H9 (cell line): ENCODE measurements at regions not wholly inside any gene's neighbourhood (a gene's known extent, or its start where the extent isn't known, plus 50 kb on each side); places are given as distances from the start of the nearest gene placed in this dataset.

ENCODE experiments used
- DNase-seq: peaks from one replicate; pipeline ENCODE4 v3.0.0-alpha.2; 2017
- H2AFZ ChIP-seq: one replicate; pipeline ENCODE4 v1.6.1; 2013; ENCODE audit warnings: mild to moderate bottlenecking, low read length, control low read depth, moderate library complexity
- H2AK5ac ChIP-seq: 2 replicates; pipeline ENCODE4 v1.6.1; 2013; ENCODE audit warnings: low read length, control low read depth, mixed read lengths; ENCODE audit not compliant: insufficient read length
- H2BK120ac ChIP-seq: one replicate; pipeline ENCODE4 v1.6.1; 2013; ENCODE audit warnings: low read depth, mild to moderate bottlenecking, low read length, control low read depth, inconsistent platforms; ENCODE audit not compliant: poor library complexity, severe bottlenecking
- H2BK12ac ChIP-seq: 2 replicates; pipeline ENCODE4 v1.6.1; 2013; ENCODE audit warnings: low read length, control low read depth, mixed read lengths, low read depth; ENCODE audit not compliant: insufficient read length
- H2BK15ac ChIP-seq: 2 replicates; pipeline ENCODE4 v1.6.1; 2013; ENCODE audit warnings: low read depth, low read length, control low read depth
- H2BK20ac ChIP-seq: one replicate; pipeline ENCODE4 v1.6.1; 2013; ENCODE audit warnings: low read depth, mild to moderate bottlenecking, low read length, control low read depth, inconsistent platforms; ENCODE audit not compliant: poor library complexity, severe bottlenecking
- H2BK5ac ChIP-seq: 2 replicates; pipeline ENCODE4 v1.6.1; 2013; ENCODE audit warnings: low read length, control low read depth, mixed read lengths; ENCODE audit not compliant: insufficient read length
- H3K14ac ChIP-seq: 2 replicates; pipeline ENCODE4 v1.6.1; 2013; ENCODE audit warnings: low read length, control low read depth; ENCODE audit not compliant: insufficient read depth
- H3K18ac ChIP-seq: 2 replicates; pipeline ENCODE4 v1.6.1; 2013; ENCODE audit warnings: low read depth, mild to moderate bottlenecking, mixed read lengths, low read length, control low read depth; ENCODE audit not compliant: insufficient read length
- H3K23ac ChIP-seq: 2 replicates; pipeline ENCODE4 v1.6.1; 2013; ENCODE audit warnings: low read length, control low read depth, mixed read lengths, low read depth; ENCODE audit not compliant: insufficient read length
- H3K23me2 ChIP-seq: 2 replicates; pipeline ENCODE4 v1.6.1; 2013; ENCODE audit warnings: low read depth, mild to moderate bottlenecking, mixed read lengths, low read length, control low read depth; ENCODE audit not compliant: insufficient read length, poor library complexity, severe bottlenecking
- H3K27ac ChIP-seq: 2 replicates; pipeline ENCODE4 v1.5.1; 2013; ENCODE audit warnings: low read length, control low read depth, mixed read lengths, low read depth; ENCODE audit not compliant: insufficient read length
- H3K27me3 ChIP-seq: 2 replicates; pipeline ENCODE4 v1.6.1; 2013; ENCODE audit warnings: low read length, control low read depth, inconsistent platforms; ENCODE audit not compliant: insufficient read depth
- H3K4ac ChIP-seq: 2 replicates; pipeline ENCODE4 v1.6.1; 2013; ENCODE audit warnings: low read depth, mild to moderate bottlenecking, control low read depth, inconsistent platforms, low read length, moderate library complexity
- H3K4me1 ChIP-seq: 2 replicates; pipeline ENCODE4 v1.6.1; 2013; ENCODE audit warnings: low read length, control low read depth, inconsistent platforms; ENCODE audit not compliant: insufficient read depth
- H3K4me2 ChIP-seq: 2 replicates; pipeline ENCODE4 v1.6.1; 2013; ENCODE audit warnings: low read length, control low read depth, mixed read lengths; ENCODE audit not compliant: insufficient read length, insufficient read depth
- H3K56ac ChIP-seq: 2 replicates; pipeline ENCODE4 v1.6.1; 2013; ENCODE audit warnings: low read depth, mild to moderate bottlenecking, mixed read lengths, low read length, control low read depth; ENCODE audit not compliant: insufficient read length
- H3K79me1 ChIP-seq: 2 replicates; pipeline ENCODE4 v1.6.1; 2013; ENCODE audit warnings: low read depth, mild to moderate bottlenecking, moderate library complexity, low read length, control low read depth, inconsistent platforms; ENCODE audit not compliant: insufficient read depth, poor library complexity, severe bottlenecking
- H3K79me2 ChIP-seq: 2 replicates; pipeline ENCODE4 v1.6.1; 2013; ENCODE audit warnings: low read length, control low read depth, inconsistent platforms; ENCODE audit not compliant: insufficient read depth
- H3K9ac ChIP-seq: 2 replicates; pipeline ENCODE4 v1.6.1; 2013; ENCODE audit warnings: low read length, control low read depth, mixed read lengths; ENCODE audit not compliant: insufficient read length; ENCODE audit errors: extremely low read depth
- H3K9me3 ChIP-seq: one replicate; pipeline ENCODE4 v1.6.1; 2013; ENCODE audit warnings: low read depth, low read length, inconsistent platforms; ENCODE audit not compliant: control insufficient read depth
- H3T11ph ChIP-seq: one replicate; pipeline ENCODE4 v1.6.1; 2013; ENCODE audit warnings: mild to moderate bottlenecking, low read length, control low read depth, inconsistent platforms
- H4K20me1 ChIP-seq: one replicate; pipeline ENCODE4 v1.6.1; 2013; ENCODE audit not compliant: control insufficient read depth, insufficient read length, insufficient read depth
- H4K5ac ChIP-seq: 2 replicates; pipeline ENCODE4 v1.6.1; 2013; ENCODE audit warnings: low read depth, mild to moderate bottlenecking, mixed read lengths, low read length, control low read depth; ENCODE audit not compliant: insufficient read length
- H4K8ac ChIP-seq: replicated peaks from 2 replicates; pipeline ENCODE4 v1.6.1; 2013; ENCODE audit warnings: low read length, control low read depth, mixed read lengths, low read depth; ENCODE audit not compliant: insufficient read length
- H4K91ac ChIP-seq: 2 replicates; pipeline ENCODE4 v1.6.1; 2013; ENCODE audit warnings: low read depth, mild to moderate bottlenecking, moderate library complexity, mixed read lengths, low read length, control low read depth; ENCODE audit not compliant: insufficient read length
- H3K27ac Mint-ChIP-seq, 3 experiments: 2 replicates in 2 of 3; 3 replicates in 1 of 3; pipeline ENCODE4 v1.8.0; 2020 to 2021; ENCODE audit warnings: mixed read lengths in 3 of 3, mild to moderate bottlenecking in 1 of 3, moderate library complexity in 1 of 3
- H3K27me3 Mint-ChIP-seq: 2 replicates; pipeline ENCODE4 v1.8.0; 2021; ENCODE audit warnings: low read depth, mild to moderate bottlenecking, moderate library complexity, mixed read lengths
- H3K36me3 Mint-ChIP-seq, 3 experiments: 2 replicates in 2 of 3; 3 replicates in 1 of 3; pipeline ENCODE4 v1.8.0; 2020 to 2021; ENCODE audit warnings: low read depth in 3 of 3, mixed read lengths in 3 of 3; ENCODE audit not compliant: insufficient read depth in 1 of 3
- H3K4me1 Mint-ChIP-seq, 2 experiments: 2 replicates each; pipeline ENCODE4 v1.8.0; 2020; ENCODE audit warnings: mixed read lengths in 2 of 2
- H3K4me3 Mint-ChIP-seq, 2 experiments: 2 replicates in 1 of 2; 3 replicates in 1 of 2; pipeline ENCODE4 v1.8.0; 2020 to 2021; ENCODE audit warnings: mild to moderate bottlenecking in 2 of 2, mixed read lengths in 2 of 2, moderate library complexity in 1 of 2
- H3K9me3 Mint-ChIP-seq, 2 experiments: 2 replicates in 1 of 2; 3 replicates in 1 of 2; pipeline ENCODE4 v1.8.0; 2020; ENCODE audit warnings: mild to moderate bottlenecking in 2 of 2, mixed read lengths in 2 of 2, moderate library complexity in 1 of 2
- WGBS: extraction: QIAGEN DNeasy Blood & Tissue Kit; methylation state at CpG from one replicate; pipeline ENCODE4 v1.1.7; 2013; ENCODE audit warnings: missing lambda C conversion rate, low lambda C conversion rate, mixed read lengths; ENCODE audit not compliant: insufficient read length; ENCODE audit errors: extremely low coverage; 5-methylcytosine and 5-hydroxymethylcytosine counted together
- TF ChIP-seq, protein P1 (sequence below): fragments of 200-600 bp; sonication (generic); conservative IDR thresholded peaks from 3 replicates; pipeline ENCODE4 v1.8.0; 2021; ENCODE audit warnings: antibody characterized with exemption, mild to moderate bottlenecking

DNA sequence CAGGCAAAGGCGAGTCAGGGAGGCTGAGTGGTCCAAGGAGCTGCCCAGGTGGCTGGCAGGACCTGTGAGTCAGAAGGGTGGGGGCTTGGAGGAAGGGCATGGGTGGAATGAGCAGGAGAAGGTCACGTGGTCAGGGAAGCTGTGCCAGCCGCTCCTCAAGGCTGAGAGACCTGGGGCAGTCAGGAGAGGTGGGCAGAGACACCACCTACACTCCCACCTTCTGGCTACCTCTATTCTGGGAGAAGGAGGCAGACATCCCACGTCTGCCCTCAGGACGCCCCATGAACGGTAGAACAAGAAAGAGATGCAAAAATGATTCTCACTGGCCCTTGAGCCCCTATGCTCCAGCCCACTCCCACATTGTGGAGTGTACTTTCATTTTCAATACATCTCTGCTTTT, 151.8 kb upstream of the RAB4A start:
- WGBS, result no CpG with 5 or more reads among the region's 6 CpGs
- no peak overlapping the region for H2BK15ac ChIP-seq
- H3K27ac Mint-ChIP-seq, result no peak overlapping the region
- no peak overlapping the region for H3T11ph ChIP-seq
- no peak overlapping the region for H3K9ac ChIP-seq
- no peak overlapping the region for H3K4me2 ChIP-seq
- peaks cover 43% of the 10 kb centered on the region for H3K27me3 Mint-ChIP-seq
- no peak overlapping the region for H2BK12ac ChIP-seq
- H3K27ac ChIP-seq, result no peak overlapping the region
- H3K4me1 ChIP-seq, result peaks cover 2% of the 10 kb centered on the region; the same call in 1 of the 2 replicates
- no peak overlapping the region for H2AFZ ChIP-seq
- peaks cover 27 to 36% of the 10 kb centered on the region in 2 experiments for H3K4me1 Mint-ChIP-seq
- no peak overlapping the region for H3K4me3 Mint-ChIP-seq
- H3K56ac ChIP-seq, result no peak overlapping the region
- H3K36me3 Mint-ChIP-seq, result no peaks in the 10 kb centered on the region; a peak in 2 of 7 replicates
- H2BK20ac ChIP-seq, result no peak overlapping the region
- H4K20me1 ChIP-seq, result no peaks in the 10 kb centered on the region
- no peak overlapping the region for H2BK5ac ChIP-seq
- H3K23me2 ChIP-seq, result no peaks in the 10 kb centered on the region
- H3K9me3 Mint-ChIP-seq, result peaks cover 0 to 3% of the 10 kb centered on the region in 2 experiments; a peak in 2 of 5 replicates
- no peak overlapping the region for H3K4ac ChIP-seq
- no peak overlapping the region for H4K91ac ChIP-seq
- no peak overlapping the region for H4K5ac ChIP-seq
- no peak for DNase-seq
- H3K79me2 ChIP-seq, result no peaks in the 10 kb centered on the region
- TF ChIP-seq, protein P1, sequence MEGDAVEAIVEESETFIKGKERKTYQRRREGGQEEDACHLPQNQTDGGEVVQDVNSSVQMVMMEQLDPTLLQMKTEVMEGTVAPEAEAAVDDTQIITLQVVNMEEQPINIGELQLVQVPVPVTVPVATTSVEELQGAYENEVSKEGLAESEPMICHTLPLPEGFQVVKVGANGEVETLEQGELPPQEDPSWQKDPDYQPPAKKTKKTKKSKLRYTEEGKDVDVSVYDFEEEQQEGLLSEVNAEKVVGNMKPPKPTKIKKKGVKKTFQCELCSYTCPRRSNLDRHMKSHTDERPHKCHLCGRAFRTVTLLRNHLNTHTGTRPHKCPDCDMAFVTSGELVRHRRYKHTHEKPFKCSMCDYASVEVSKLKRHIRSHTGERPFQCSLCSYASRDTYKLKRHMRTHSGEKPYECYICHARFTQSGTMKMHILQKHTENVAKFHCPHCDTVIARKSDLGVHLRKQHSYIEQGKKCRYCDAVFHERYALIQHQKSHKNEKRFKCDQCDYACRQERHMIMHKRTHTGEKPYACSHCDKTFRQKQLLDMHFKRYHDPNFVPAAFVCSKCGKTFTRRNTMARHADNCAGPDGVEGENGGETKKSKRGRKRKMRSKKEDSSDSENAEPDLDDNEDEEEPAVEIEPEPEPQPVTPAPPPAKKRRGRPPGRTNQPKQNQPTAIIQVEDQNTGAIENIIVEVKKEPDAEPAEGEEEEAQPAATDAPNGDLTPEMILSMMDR, result no peak
- no peak overlapping the region for H3K18ac ChIP-seq
- H4K8ac ChIP-seq, result no peak overlapping the region
- no peak overlapping the region for H2AK5ac ChIP-seq
- H2BK120ac ChIP-seq, result no peak overlapping the region
- no peak overlapping the region for H3K14ac ChIP-seq
- no peaks in the 10 kb centered on the region for H3K79me1 ChIP-seq
- H3K27me3 ChIP-seq, result no peaks in the 10 kb centered on the region
- no peak overlapping the region for H3K23ac ChIP-seq
- no peaks in the 10 kb centered on the region for H3K9me3 ChIP-seq
